ENCODE measurements at regions not wholly inside any gene's neighbourhood (a gene's known extent, or its start where the extent isn't known, plus 50 kb on each side); places are given as distances from the start of the nearest gene placed in this dataset.

GRCh38 chr6:165713845-165714466, 50.9 kb upstream of the PDE10A start:
- H3K27ac ChIP-seq: no peak overlapping the region
- TF ChIP-seq CTCF (conservative IDR thresholded peaks at IDR 0.05) (no peak), ZFX (IDR thresholded peaks at IDR 0.05) (no peak)
